Kidney (tissue), 13 donors: ENCODE measurements at regions not wholly inside any gene's neighbourhood (a gene's known extent, or its start where the extent isn't known, plus 50 kb on each side); places are given as distances from the start of the nearest gene placed in this dataset.

ENCODE experiments used
- DNase-seq, 5 donors: peaks; one replicate each; pipeline ENCODE4 v3.0.0-alpha.2; 2013 to 2020
- FAIRE-seq: peaks from 2 replicates; lab custom pipeline; 2012; peaks lifted over from hg19 to GRCh38; lab: Jason Lieb, UNC
- H3K27ac ChIP-seq, 2 donors: one replicate each; pipeline ENCODE4 v1.7.0; 2013; ENCODE audit warnings: low read depth in 2 of 2, low read length in 2 of 2, inconsistent platforms in 1 of 2
- H3K27me3 ChIP-seq: one replicate; pipeline ENCODE4 v1.7.1; 2013; ENCODE audit warnings: low read length, inconsistent platforms; ENCODE audit not compliant: control insufficient read depth, insufficient read depth
- H3K36me3 ChIP-seq, 3 donors: one replicate each; pipeline versions ENCODE4 v1.7.0 to v1.7.1; 2013; ENCODE audit warnings: low read length in 3 of 3, control low read depth in 1 of 3, inconsistent platforms in 1 of 3; ENCODE audit not compliant: insufficient read depth in 3 of 3, control insufficient read depth in 2 of 3
- H3K4me1 ChIP-seq, 3 donors: one replicate each; pipeline versions ENCODE4 v1.7.0 to v1.7.1; 2013; ENCODE audit warnings: low read length in 3 of 3, inconsistent platforms in 1 of 3, low read depth in 1 of 3; ENCODE audit not compliant: control insufficient read depth in 2 of 3, insufficient read depth in 2 of 3
- H3K4me3 ChIP-seq, 3 donors: one replicate each; pipeline versions ENCODE4 v1.7.0 to v1.8.1; 2013; ENCODE audit warnings: low read length in 3 of 3, control low read depth in 1 of 3, inconsistent platforms in 1 of 3
- H3K9ac ChIP-seq, 3 donors: one replicate each; pipeline versions ENCODE4 v1.7.0 to v1.7.1; 2013; ENCODE audit warnings: low read length in 3 of 3, control low read depth in 1 of 3, inconsistent platforms in 1 of 3
- H3K9me3 ChIP-seq, 3 donors: one replicate each; pipeline versions ENCODE4 v1.7.0 to v1.7.1; 2013; ENCODE audit warnings: low read length in 3 of 3, control low read depth in 1 of 3, inconsistent platforms in 1 of 3; ENCODE audit not compliant: control insufficient read depth in 2 of 3, insufficient read depth in 1 of 3
- intact Hi-C: fragments of 100-400 bp; cut with DNase I; formaldehyde crosslinking; loops from one replicate; pipeline ENCODE4 v1.11.1; 2022
- TF ChIP-seq, protein P1 (sequence below): IDR thresholded peaks from 3 replicates; pipeline ENCODE4 v1.5.1; 2012; ENCODE audit warnings: mild to moderate bottlenecking, moderate library complexity, borderline replicate concordance; ENCODE audit not compliant: insufficient read depth; ENCODE audit errors: extremely low read depth
- donor health status: control.
- donor health status: control.
- donor health status: control.
- donor health status: control.
- donor health status: control.
- donor health status: DM: yes; HTN: yes; CAD: no.
- donor health status: Normal renal cell carcinoma (clear cell type).

DNA sequence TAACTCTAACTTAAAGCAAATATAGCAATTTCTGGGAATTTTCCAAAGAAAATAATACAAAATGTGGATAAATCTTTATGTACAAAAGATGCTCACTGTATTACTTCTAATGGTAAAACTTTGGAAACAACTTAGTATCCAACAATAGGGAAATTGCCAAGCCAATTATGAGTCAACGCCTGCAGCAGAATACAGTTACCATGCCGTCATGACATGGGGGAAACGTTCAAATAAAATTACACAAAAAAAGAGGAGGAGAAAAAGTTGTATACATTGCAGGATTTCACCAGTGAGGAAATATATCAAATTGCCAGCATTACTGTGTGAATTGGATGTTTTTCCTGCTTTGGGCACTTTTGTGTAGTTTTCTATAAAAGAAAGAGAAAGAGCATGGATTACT, 469.6 kb downstream of the SOX9 start:
- H3K9me3 ChIP-seq, result no peaks in the 10 kb centered on the region
- peaks cover 0 to 7% (median 0%) of the 10 kb centered on the region in 3 donors for H3K4me1 ChIP-seq
- FAIRE-seq (no peak), DNase-seq (no peak)
- intact Hi-C loops, result no loop called here
- no peak overlapping the region for H3K27ac ChIP-seq
- TF ChIP-seq, protein P1, sequence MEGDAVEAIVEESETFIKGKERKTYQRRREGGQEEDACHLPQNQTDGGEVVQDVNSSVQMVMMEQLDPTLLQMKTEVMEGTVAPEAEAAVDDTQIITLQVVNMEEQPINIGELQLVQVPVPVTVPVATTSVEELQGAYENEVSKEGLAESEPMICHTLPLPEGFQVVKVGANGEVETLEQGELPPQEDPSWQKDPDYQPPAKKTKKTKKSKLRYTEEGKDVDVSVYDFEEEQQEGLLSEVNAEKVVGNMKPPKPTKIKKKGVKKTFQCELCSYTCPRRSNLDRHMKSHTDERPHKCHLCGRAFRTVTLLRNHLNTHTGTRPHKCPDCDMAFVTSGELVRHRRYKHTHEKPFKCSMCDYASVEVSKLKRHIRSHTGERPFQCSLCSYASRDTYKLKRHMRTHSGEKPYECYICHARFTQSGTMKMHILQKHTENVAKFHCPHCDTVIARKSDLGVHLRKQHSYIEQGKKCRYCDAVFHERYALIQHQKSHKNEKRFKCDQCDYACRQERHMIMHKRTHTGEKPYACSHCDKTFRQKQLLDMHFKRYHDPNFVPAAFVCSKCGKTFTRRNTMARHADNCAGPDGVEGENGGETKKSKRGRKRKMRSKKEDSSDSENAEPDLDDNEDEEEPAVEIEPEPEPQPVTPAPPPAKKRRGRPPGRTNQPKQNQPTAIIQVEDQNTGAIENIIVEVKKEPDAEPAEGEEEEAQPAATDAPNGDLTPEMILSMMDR, result no peak
- H3K36me3 ChIP-seq, result no peaks in the 10 kb centered on the region
- H3K9ac ChIP-seq, result no peak overlapping the region
- peaks cover 4% of the 10 kb centered on the region for H3K27me3 ChIP-seq
- H3K4me3 ChIP-seq, result no peak overlapping the region

DNA sequence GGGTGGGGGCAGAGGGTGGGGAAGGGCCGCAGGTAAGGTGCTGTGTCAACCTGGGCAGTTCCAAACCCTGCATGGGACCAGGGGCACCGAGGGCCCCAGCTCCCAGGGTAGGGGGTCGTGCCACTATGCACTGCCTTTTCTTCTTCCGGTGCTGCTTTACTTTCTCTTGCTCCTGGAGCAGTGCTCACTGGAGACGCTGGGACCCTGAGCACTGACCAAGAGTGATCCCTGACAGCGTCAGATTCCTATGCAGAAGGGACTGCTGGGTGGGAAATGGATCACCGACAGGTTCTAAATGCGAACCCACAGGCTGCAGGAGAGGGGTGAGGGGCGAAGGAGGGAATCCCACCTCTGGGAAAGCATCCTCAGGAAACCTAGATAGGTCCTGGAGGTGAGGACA, 470.1 kb downstream of the SOX9 start:
- Histone ChIP-seq H3K9me3 (no peaks in the 10 kb centered on the region), H3K36me3 (no peaks in the 10 kb centered on the region), H3K4me1 (peaks cover 0 to 7% (median 0%) of the 10 kb centered on the region in 3 donors), H3K9ac (no peak overlapping the region), H3K27me3 (peaks cover 4% of the 10 kb centered on the region), H3K4me3 (no peak overlapping the region), H3K27ac (no peak overlapping the region)
- DNase-seq, result no peak
- FAIRE-seq, result no peak
- TF ChIP-seq, protein P1, result no peak
- intact Hi-C loops, result no loop called here

DNA sequence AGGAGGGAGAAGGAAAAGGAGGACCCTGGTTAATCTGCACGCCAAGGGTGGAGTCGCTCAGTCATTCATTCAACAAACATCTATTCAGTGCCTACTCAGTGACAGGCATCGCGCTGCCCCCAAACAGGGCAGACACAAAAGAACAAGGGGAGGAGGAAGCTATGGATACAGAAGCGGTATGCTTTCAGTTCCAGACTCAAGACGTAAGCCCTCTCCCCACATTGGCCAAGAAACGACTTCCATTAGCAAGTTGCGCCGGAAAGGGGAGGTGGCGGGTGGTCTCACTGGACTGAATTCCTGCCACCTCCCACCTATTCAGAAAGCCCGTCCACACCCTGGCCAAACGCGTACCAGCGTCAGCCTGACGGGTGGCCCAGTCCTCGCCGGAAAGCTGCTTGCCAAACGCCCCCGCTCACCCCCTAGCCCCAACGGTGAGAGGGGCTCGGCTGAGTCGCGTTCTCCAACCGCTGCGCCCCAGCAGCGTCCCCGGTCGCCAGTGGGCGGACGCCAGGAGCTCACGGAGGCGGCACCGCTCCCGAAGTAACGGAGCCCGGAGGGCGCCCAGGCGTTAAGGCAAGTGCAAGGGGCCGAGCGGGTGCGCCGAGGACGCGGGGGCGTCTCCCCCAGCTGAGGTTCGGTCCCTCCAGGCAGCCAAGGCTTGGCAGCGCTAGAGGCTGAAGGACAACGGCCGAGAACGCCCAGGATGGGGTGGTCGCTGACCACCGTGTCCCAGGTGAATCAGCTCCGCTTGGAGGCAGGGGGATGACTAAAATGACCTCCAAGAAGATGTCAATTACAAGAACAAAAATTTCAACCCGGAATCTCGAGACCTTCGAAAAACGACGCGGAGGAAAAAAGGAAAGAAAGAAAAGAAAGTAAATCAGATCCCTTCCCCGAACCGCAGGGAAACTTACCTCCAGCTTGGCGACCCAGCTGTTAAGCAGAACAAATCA, 470.7 kb downstream of the SOX9 start:
- FAIRE-seq (no peak), DNase-seq (peak; percentile 61 to 84 (median 73))
- H3K36me3 ChIP-seq, result no peaks in the 10 kb centered on the region
- H3K27ac ChIP-seq, result no peak overlapping the region
- H3K4me3 ChIP-seq, result peak overlapping the region; percentile 47 to 83 (median 68)
- intact Hi-C loops, result no loop called here
- H3K4me1 ChIP-seq, result peaks cover 0 to 7% (median 0%) of the 10 kb centered on the region in 3 donors
- peak overlapping the region in 1 of 3 donors; percentile 60 for H3K9ac ChIP-seq
- no peaks in the 10 kb centered on the region for H3K9me3 ChIP-seq
- H3K27me3 ChIP-seq, result peaks cover 4% of the 10 kb centered on the region
- TF ChIP-seq, protein P1, result no peak
